GM18858 (cell line): ENCODE measurements at regions not wholly inside any gene's neighbourhood (a gene's known extent, or its start where the extent isn't known, plus 50 kb on each side); places are given as distances from the start of the nearest gene placed in this dataset.

ENCODE experiments used
- ATAC-seq: cut with Tn5 transposase; IDR thresholded peaks from one replicate; pipeline ENCODE4 v1.9.1; 2021; ENCODE audit not compliant: unreplicated experiment

DNA sequence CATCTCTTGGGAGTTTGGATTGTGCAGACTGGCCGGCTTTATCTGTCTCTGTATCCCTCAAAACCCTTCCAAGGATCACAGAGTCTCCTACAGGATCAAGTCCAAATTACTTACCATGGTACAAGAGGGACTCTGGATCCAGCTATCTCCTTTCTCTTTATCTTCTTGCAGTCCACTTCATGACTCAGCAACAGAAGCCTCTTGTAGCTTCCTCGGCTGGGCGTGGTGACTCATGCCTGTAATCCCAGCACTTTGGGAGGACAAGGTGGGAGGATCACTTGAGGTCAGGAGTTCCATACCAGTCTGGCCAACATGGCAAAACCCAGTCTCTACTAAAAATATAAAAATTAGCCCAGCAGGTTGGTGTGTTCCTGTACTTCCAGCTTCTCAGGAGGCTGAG lies 189.7 kb downstream of the BCAT1 start:
- no peak for ATAC-seq

DNA sequence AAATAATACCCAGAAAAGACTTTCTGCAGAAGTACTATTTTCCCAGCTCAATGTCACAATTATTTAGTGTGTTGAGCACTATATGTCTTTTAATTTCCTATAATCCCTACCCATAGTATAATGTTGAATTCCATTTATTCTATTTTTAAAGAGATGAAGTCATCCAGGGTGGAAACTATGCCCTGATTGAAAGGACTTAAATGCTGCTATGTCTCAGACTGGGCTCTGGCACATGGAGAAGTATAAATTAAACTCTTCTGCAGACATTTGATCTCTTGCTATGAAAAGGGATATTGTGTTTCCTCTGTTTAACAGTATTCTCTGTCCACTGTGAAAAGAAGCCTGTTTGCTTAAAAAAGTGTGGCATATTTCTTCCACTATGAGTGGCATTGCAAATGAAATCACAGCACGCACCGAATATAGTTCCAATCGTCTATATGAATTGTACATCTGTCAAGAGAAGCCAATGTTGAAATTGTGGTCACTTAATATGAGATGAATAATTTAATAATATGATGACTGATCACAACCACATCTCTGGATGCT lies 192.3 kb downstream of the BCAT1 start:
- no peak for ATAC-seq

DNA sequence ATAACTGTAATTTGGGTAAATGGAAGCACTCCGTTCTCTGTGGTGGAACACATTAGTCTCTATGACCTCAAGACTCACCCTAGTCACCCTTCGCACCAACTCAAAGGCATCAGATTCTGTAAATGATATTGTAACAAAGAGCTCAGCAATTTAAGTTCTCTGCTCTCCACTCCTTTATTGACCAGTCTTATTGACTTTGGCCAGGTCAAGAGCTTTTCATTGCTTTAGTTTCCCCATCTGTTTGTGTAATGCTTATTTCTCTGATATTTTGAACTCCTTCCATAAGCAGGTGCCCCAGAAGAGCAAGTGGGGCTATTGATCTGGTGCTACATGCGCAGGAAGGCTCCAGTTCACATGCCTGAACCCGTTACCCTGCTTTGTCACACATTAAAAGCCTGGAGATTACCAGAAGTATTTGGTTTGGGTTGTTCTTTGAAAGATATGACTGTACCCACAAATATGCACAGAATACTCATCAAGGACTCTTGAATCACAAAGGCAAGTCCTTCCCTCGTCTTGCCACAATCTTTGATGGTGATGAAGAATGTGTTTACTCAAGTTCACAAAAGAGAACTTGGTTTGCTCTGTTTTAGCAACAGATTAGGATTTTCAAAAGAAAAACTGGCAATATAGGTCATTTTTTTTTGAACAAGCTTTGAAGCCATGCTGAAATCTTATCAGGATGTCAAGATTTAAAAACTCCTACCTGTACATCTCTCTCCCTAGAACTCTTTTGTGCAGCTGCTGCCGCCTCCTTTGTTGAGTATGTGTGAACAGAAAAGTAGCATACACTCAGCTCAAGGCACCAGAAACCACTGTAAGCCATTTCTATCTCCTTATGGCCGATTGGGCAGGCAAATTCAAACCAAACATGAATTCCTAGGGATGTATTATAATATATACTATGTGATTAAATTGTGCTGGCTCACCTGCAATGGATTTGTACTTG lies 193.9 kb downstream of the BCAT1 start:
- ATAC-seq = no peak

GRCh38 chr12:24752763-24753462 lies 196.0 kb downstream of the BCAT1 start:
- ATAC-seq = no peak

DNA sequence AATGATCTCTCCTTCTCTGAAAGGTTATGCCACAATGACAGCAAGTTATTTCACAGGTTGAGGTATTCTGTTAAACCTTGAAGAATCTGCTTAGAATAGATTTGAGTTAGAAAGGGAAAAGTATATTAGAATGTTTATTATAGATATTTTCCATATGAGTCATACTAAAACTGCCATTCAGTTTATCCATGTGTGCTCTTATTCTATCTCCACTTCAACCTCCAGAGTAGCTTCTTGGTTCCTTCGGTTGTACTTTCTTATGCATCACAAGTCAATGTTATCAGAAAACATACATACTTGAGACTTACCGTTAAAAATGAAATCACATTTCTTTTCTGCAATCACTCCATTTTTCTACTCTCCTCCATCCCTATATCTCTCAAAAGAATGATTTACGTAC lies 197.7 kb downstream of the BCAT1 start:
- no peak for ATAC-seq

DNA sequence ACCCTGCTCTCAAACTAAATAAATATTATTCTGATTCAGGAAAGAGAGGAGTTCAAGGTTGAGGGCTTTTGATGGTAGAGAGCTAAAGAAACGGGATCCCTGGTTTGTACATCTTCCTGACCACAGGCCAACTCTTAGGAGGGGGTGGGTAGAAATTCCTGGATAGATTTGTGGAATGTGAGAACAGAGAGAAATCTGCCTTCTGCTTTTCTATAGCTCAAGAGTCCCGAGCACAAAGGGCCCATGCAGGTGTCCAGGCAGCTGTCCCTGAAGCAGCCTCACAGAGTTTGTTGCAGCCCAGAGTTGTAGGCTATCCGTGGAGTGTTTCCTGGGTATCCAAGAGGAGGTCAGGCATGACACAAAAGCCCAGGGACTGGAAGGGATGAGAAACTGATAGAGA lies 198.6 kb downstream of the BCAT1 start:
- ATAC-seq = no peak

DNA sequence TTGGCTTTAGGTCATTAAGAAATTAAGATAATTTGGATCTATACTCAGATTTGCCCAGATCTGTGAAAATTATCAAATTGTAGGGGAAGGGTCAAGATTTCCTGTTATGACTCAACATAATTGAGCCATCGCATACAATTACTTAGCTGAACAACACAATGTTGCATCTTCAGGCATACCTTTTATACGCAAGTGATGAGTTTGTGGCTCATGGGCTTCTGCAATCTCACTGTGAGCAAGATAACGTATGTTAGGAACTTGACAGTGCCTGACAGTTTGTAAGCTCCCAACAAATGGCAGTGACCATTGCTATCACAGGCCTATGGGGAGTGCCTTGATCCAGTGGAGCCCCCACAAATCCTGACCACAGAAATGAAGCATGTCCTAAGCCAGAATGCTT lies 199.7 kb downstream of the BCAT1 start:
- no peak for ATAC-seq

GRCh38 chr12:24748326-24748725 lies 200.6 kb downstream of the BCAT1 start:
- no peak for ATAC-seq

GRCh38 chr12:24746864-24747263 lies 202.0 kb downstream of the BCAT1 start:
- ATAC-seq = no peak

- ATAC-seq = no peak
These were observed 202.8 kb downstream of the BCAT1 start for GRCh38 chr12:24746006-24746671.

GRCh38 chr12:24743941-24744793 lies 204.7 kb downstream of the BCAT1 start:
- no peak for ATAC-seq

GRCh38 chr12:24742378-24742777 lies 206.5 kb downstream of the BCAT1 start:
- peak; percentile 83 for ATAC-seq

GRCh38 chr12:24741216-24741615 lies 207.7 kb downstream of the BCAT1 start:
- ATAC-seq = no peak

DNA sequence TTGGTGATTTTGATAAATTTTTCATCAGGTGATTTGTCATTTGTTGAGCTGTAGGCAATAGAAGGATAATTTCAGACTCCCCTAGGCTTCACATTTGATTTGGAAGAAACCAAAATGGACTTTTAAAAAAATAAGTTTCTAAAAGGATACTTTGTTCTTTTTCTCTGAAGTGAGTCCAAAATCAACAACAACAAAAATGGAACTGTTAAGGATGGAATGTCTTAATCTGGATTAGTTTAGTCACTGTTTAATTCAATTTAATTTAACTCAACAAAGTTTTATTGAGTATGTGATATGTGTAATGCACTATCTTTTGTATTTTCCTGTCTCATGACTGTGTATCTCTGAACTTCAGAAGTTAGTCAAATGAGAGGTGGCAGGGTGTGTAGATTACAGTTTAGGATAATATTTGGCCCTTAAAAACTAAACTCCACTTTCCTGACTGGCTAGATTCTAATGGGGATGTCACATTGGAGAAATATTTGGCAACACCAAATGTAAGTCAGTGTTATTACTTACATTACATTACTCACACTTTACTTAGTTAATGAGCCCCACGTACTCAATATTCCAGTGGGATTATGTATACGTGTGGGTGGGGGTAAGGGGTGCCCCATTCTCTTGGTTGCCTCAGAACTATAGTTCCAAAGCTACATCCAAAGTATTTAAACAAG lies 209.7 kb downstream of the BCAT1 start:
- ATAC-seq = no peak

GRCh38 chr12:24738441-24738840 lies 210.5 kb downstream of the BCAT1 start:
- no peak for ATAC-seq

GRCh38 chr12:24731596-24731995 lies 217.3 kb downstream of the BCAT1 start:
- no peak for ATAC-seq

DNA sequence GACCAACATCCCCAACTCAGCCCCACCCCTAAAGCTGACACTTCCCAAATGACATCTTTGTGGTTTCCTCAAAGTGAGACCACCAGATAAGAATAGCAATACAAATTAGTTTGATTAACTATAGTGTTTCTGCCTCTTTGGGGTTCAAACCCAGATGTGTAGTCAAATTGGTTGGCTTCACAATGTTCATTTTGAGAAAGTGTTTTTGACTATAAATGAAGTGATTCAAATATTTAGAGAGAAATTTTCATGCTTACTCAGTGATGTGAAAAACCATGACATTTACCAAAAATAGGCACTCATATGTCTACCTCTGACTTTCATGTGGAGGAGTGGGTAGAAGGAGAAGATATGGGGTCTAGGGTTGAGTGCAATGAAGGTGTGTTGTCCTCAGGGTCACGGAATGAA lies 218.4 kb downstream of the BCAT1 start:
- peak; percentile 59 for ATAC-seq

DNA sequence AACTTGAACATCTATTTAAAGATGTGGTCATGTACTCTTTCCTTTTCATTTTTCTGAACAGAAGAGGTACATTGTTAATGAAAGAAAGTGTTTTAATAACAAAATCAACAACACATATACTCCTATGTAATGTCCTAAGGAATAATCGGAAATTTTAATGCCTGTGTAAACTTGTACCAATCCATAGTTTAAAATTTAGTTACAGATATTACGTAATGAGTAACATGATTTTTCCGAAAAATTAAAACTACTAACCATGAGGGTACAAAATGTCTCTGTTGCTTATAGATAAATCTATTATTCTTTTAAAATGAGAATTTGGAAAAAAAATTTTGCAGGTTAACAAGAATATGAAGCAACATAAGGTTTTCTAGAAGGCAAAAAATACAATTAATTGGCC lies 220.1 kb downstream of the BCAT1 start:
- no peak for ATAC-seq

DNA sequence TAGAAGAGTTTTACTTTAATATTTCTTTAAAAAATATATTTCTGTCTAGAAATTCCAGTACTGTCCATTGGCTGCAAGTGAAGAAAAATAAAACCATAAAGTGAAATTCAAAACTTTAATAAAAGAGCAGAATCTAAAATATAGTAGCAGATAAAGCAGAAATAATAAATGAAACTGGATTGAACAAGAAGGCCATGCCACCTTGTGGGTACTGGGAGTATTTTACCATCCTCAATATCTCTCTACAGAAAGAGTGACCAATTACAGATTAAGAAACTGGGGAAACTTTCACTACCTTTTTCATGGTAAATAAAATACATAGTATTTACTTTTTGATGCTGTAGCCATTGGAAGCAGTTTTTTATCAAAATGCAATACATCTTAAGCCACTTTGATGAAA lies 220.5 kb downstream of the BCAT1 start:
- peak; percentile 39 for ATAC-seq

DNA sequence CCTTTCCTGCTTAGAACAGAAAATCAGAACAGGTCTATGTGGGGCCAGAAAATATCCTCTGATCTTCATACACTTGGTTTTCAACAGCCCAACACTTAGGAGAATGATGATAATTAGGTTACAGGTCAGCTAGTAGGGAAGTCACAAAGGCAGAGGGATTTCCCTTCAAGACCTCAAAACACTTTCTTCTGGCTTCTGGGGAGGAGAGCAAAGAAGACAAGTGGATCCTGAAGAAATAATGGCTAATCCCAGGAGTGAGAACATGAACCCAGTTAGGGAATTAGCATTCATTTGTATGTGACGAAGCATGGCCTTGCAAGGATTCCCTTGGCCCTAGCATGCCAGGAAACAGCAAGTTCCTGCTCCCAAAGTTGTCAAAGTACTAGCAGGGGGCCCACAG lies 223.3 kb downstream of the BCAT1 start:
- ATAC-seq = no peak
